HCT116 (cell line): ENCODE measurements at regions not wholly inside any gene's neighbourhood (a gene's known extent, or its start where the extent isn't known, plus 50 kb on each side); places are given as distances from the start of the nearest gene placed in this dataset.

ENCODE experiments used
- ATAC-seq: fragments of 200-7000 bp; cut with Tn5 transposase; 2 replicates; pipeline ENCODE4 v1.9.1; 2020; ENCODE audit warnings: mild to moderate bottlenecking, moderate library complexity
- BruUV-seq: library from RNA; stranded (reverse); fragments of 400-500 nt; replicated peaks from 2 replicates; lab custom pipeline; 2021; lab: Mats Ljungman, UMichigan
- CTCF ChIA-PET: fragments of 300-600 bp; sonication (Branson Sonifier 250); formaldehyde crosslinking; loops from one replicate; lab custom pipeline; 2021; ENCODE audit warnings: antibody characterized with exemption; lab: Charles Lee
- POLR2A ChIA-PET: fragments of 300-600, 350-600 bp; sonication (Branson Sonifier 250); formaldehyde crosslinking; loops from one replicate; lab custom pipeline; 2021; ENCODE audit warnings: antibody characterized with exemption; lab: Charles Lee
- RAD21 ChIA-PET, 2 experiments: fragments of 300-600 bp; sonication (Branson Sonifier 250); formaldehyde crosslinking; loops; one replicate each; lab custom pipeline; 2023; ENCODE audit warnings: low total read pairs in 2 of 2; ENCODE audit not compliant: uncharacterized antibody in 2 of 2, unreplicated experiment in 2 of 2, low non-redundant PET in 1 of 2; lab: Charles Lee
- DNase-seq: peaks from one replicate; pipeline ENCODE4 v3.0.0-alpha.2; 2010; ENCODE audit warnings: low read depth, low spot score
- H2AFZ ChIP-seq: fragments of 200-600 bp; shearing (Covaris generic), sonication (generic); 2 replicates; pipeline ENCODE4 v1.6.1; 2017; ENCODE audit warnings: low read depth, mixed run types, mixed read lengths, antibody characterized with exemption, low read length; ENCODE audit not compliant: poor library complexity, severe bottlenecking
- H3K27ac ChIP-seq: 2 replicates; pipeline ENCODE4 v1.5.1; 2012; ENCODE audit warnings: low read depth, low read length
- H3K27me3 ChIP-seq: fragments of 200-600 bp; sonication (generic); 2 replicates; pipeline ENCODE4 v1.6.1; 2016; ENCODE audit warnings: mixed run types, low read length, mixed read lengths; ENCODE audit not compliant: insufficient read depth
- H3K36me3 ChIP-seq, 2 experiments: fragments of 200-500 bp in 1 of 2; fragments of 200-600 bp in 1 of 2; sonication (Bioruptor generic) in 1 of 2; sonication (generic) in 1 of 2; 2 replicates each; pipeline versions ENCODE4 v1.5.1 to v1.6.1; 2014 to 2016; ENCODE audit warnings: low read length in 2 of 2, inconsistent platforms in 1 of 2, mixed read lengths in 1 of 2, mixed run types in 1 of 2; ENCODE audit not compliant: insufficient read depth in 2 of 2, control insufficient read depth in 1 of 2
- H3K4me1 ChIP-seq, 2 experiments: fragments of 200-600 bp in 1 of 2; sonication (generic) in 1 of 2; 2 replicates each; pipeline versions ENCODE4 v1.5.1 to v1.6.1; 2012 to 2017; ENCODE audit warnings: low read length in 2 of 2, inconsistent platforms in 1 of 2, mild to moderate bottlenecking in 1 of 2, mixed read lengths in 1 of 2, mixed run types in 1 of 2, moderate library complexity in 1 of 2; ENCODE audit not compliant: insufficient read depth in 2 of 2, control insufficient read depth in 1 of 2
- H3K4me2 ChIP-seq: fragments of 200-600 bp; sonication (generic); 2 replicates; pipeline ENCODE4 v1.6.1; 2017; ENCODE audit warnings: mixed run types, low read length, mixed read lengths
- H3K4me3 ChIP-seq, 2 experiments: fragments of 200-600 bp in 1 of 2; sonication (generic) in 1 of 2; replicated peaks in 1 of 2; 2 replicates each; pipeline ENCODE4 v1.5.1; 2011 to 2016; ENCODE audit warnings: low read length in 2 of 2, control low read depth in 1 of 2, low read depth in 1 of 2, mild to moderate bottlenecking in 1 of 2, mixed read lengths in 1 of 2, mixed run types in 1 of 2
- H3K79me2 ChIP-seq: fragments of 200-600 bp; sonication (generic); 2 replicates; pipeline ENCODE4 v1.6.1; 2017; ENCODE audit warnings: mild to moderate bottlenecking, mixed run types, low read length, moderate library complexity, mixed read lengths; ENCODE audit not compliant: insufficient read depth
- H3K9ac ChIP-seq: fragments of 200-600 bp; sonication (generic); 2 replicates; pipeline ENCODE4 v1.6.1; 2016; ENCODE audit warnings: low read length, mixed read lengths
- H3K9me2 ChIP-seq: fragments of 200-600 bp; sonication (generic), shearing (Covaris generic); 2 replicates; pipeline ENCODE4 v1.6.1; 2017; ENCODE audit warnings: mixed run types, mild to moderate bottlenecking, moderate library complexity; ENCODE audit not compliant: insufficient read depth
- H3K9me3 ChIP-seq, 2 experiments: fragments of 200-500 bp in 1 of 2; fragments of 200-600 bp in 1 of 2; sonication (Bioruptor generic) in 1 of 2; sonication (generic) in 1 of 2; 2 replicates each; pipeline ENCODE4 v1.6.1; 2014 to 2017; ENCODE audit warnings: low read length in 2 of 2, mixed read lengths in 2 of 2, inconsistent platforms in 1 of 2, low read depth in 1 of 2, mild to moderate bottlenecking in 1 of 2, mixed run types in 1 of 2, moderate library complexity in 1 of 2; ENCODE audit not compliant: control insufficient read depth in 1 of 2, insufficient read depth in 1 of 2
- H4K20me1 ChIP-seq: fragments of 200-600 bp; sonication (generic), shearing (Covaris generic); 2 replicates; pipeline ENCODE4 v1.6.1; 2017; ENCODE audit warnings: mixed run types, mild to moderate bottlenecking, moderate library complexity; ENCODE audit not compliant: insufficient read depth
- CBX3 ChIP-seq: IDR thresholded peaks from 2 replicates; pipeline ENCODE4 v1.6.1; 2012; ENCODE audit warnings: low read depth
- CEBPB ChIP-seq: IDR thresholded peaks from 2 replicates; pipeline ENCODE4 v1.6.1; 2012; ENCODE audit warnings: low read depth
- EGR1 ChIP-seq: IDR thresholded peaks from 2 replicates; pipeline ENCODE4 v1.6.1; 2012; ENCODE audit warnings: low read depth
- ELF1 ChIP-seq: IDR thresholded peaks from 2 replicates; pipeline ENCODE4 v1.6.1; 2012; ENCODE audit warnings: low read depth, borderline replicate concordance
- JUND ChIP-seq: IDR thresholded peaks from 2 replicates; pipeline ENCODE4 v1.6.1; 2012
- MAX ChIP-seq: IDR thresholded peaks from 2 replicates; pipeline ENCODE4 v1.6.1; 2012
- POLR2A ChIP-seq: IDR thresholded peaks from 2 replicates; pipeline ENCODE4 v1.7.0; 2011; ENCODE audit warnings: borderline replicate concordance; ENCODE audit not compliant: insufficient read depth, insufficient read length; ENCODE audit errors: extremely low read depth
- POLR2AphosphoS5 ChIP-seq: IDR thresholded peaks from 2 replicates; pipeline ENCODE4 v1.6.1; 2011; ENCODE audit warnings: mild to moderate bottlenecking, low read depth, low read length, moderate library complexity
- RAD21 ChIP-seq: IDR thresholded peaks from 2 replicates; pipeline ENCODE4 v1.6.1; 2012; ENCODE audit warnings: low read depth, mild to moderate bottlenecking
- SIN3A ChIP-seq: IDR thresholded peaks from 2 replicates; pipeline ENCODE4 v1.6.1; 2012; ENCODE audit warnings: low read depth
- SP1 ChIP-seq: IDR thresholded peaks from 2 replicates; pipeline ENCODE4 v1.6.1; 2012; ENCODE audit warnings: low read depth
- SRF ChIP-seq: IDR thresholded peaks from 2 replicates; pipeline ENCODE4 v1.6.1; 2012; ENCODE audit warnings: low read depth
- TCF7L2 ChIP-seq: IDR thresholded peaks from 2 replicates; pipeline ENCODE4 v1.7.0; 2011; ENCODE audit warnings: borderline replicate concordance, inconsistent platforms; ENCODE audit not compliant: insufficient read depth, insufficient read length; ENCODE audit errors: extremely low read depth
- ZBTB33 ChIP-seq: IDR thresholded peaks from 2 replicates; pipeline ENCODE4 v1.6.1; 2011; ENCODE audit warnings: mild to moderate bottlenecking, low read length, moderate library complexity; ENCODE audit not compliant: insufficient replicate concordance; ENCODE audit errors: extremely low read depth
- ZFX ChIP-seq: fragments of 450-650 bp; IDR thresholded peaks from 2 replicates; pipeline ENCODE4 v1.6.1; 2017
- ZNF274 ChIP-seq: fragments of 200-500 bp; sonication (Bioruptor generic); IDR thresholded peaks from 2 replicates; pipeline ENCODE4 v1.6.1; 2014; ENCODE audit warnings: mild to moderate bottlenecking, low read depth, low read length, inconsistent platforms
- intact Hi-C: fragments of 100-400 bp; cut with micrococcal nuclease; formaldehyde crosslinking; loops from 2 replicates; pipeline ENCODE4 v1.10.0; 2022
- TF ChIP-seq, protein P1 (sequence below): IDR thresholded peaks from 2 replicates; pipeline ENCODE4 v1.6.1; 2012; ENCODE audit warnings: low read depth
- TF ChIP-seq, protein P2 (sequence below): IDR thresholded peaks from 2 replicates; pipeline ENCODE4 v1.6.1; 2012

DNA sequence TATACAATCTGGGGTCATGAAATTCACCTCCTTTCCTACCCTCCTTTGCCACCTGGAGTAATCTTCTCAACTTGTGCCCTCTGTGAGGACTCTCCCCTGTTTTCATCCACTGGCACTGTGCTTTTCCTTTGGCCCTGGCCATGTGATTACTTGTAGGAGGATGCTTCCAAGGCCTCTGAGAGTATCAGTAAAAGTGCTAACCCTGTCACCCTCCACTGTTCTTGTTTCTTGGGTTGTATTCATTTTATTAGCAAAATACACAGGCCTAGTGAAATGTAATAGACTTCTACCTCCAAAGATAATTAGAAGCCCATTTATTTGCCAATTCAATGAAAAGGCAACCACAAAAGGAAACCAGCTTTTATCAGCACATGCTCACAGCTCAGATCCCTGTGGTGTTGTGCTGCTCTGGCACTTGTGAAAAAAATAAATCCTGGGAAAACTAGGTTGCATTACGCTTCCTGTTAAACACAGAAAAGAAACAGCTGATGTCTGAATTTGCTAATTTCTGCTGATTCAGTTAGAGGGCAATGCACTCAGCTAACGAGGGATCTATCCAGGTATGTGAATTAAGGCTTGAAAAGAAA lies 357.5 kb upstream of the ETAA1 start:
- no peaks in the 10 kb centered on the region for H3K9me2 ChIP-seq
- CTCF ChIA-PET = no interaction called here
- H3K4me2 ChIP-seq = no peak overlapping the region
- no peak for TF ChIP-seq ZFX
- TF ChIP-seq SRF = no peak
- TF ChIP-seq ZBTB33 = no peak
- no peak for TF ChIP-seq MAX
- TF ChIP-seq, protein P1, sequence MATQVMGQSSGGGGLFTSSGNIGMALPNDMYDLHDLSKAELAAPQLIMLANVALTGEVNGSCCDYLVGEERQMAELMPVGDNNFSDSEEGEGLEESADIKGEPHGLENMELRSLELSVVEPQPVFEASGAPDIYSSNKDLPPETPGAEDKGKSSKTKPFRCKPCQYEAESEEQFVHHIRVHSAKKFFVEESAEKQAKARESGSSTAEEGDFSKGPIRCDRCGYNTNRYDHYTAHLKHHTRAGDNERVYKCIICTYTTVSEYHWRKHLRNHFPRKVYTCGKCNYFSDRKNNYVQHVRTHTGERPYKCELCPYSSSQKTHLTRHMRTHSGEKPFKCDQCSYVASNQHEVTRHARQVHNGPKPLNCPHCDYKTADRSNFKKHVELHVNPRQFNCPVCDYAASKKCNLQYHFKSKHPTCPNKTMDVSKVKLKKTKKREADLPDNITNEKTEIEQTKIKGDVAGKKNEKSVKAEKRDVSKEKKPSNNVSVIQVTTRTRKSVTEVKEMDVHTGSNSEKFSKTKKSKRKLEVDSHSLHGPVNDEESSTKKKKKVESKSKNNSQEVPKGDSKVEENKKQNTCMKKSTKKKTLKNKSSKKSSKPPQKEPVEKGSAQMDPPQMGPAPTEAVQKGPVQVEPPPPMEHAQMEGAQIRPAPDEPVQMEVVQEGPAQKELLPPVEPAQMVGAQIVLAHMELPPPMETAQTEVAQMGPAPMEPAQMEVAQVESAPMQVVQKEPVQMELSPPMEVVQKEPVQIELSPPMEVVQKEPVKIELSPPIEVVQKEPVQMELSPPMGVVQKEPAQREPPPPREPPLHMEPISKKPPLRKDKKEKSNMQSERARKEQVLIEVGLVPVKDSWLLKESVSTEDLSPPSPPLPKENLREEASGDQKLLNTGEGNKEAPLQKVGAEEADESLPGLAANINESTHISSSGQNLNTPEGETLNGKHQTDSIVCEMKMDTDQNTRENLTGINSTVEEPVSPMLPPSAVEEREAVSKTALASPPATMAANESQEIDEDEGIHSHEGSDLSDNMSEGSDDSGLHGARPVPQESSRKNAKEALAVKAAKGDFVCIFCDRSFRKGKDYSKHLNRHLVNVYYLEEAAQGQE = no peak
- no peak for TF ChIP-seq SIN3A
- TF ChIP-seq EGR1 = no peak
- TF ChIP-seq CBX3 = no peak
- TF ChIP-seq POLR2A = no peak
- TF ChIP-seq ZNF274 = no peak
- no peak for TF ChIP-seq POLR2AphosphoS5
- no peak for TF ChIP-seq ELF1
- no peak for TF ChIP-seq RAD21
- no peak for TF ChIP-seq CEBPB
- no peak for TF ChIP-seq JUND
- TF ChIP-seq, protein P2, sequence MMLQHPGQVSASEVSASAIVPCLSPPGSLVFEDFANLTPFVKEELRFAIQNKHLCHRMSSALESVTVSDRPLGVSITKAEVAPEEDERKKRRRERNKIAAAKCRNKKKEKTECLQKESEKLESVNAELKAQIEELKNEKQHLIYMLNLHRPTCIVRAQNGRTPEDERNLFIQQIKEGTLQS = no peak
- no peak for TF ChIP-seq TCF7L2
- TF ChIP-seq SP1 = no peak
- TF ChIP-seq, all 23 proteins: peak for 0
- H3K27me3 ChIP-seq = no peaks in the 10 kb centered on the region
- no peaks in the 10 kb centered on the region for H3K36me3 ChIP-seq
- H3K9me3 ChIP-seq = no peaks in the 10 kb centered on the region
- H4K20me1 ChIP-seq = no peaks in the 10 kb centered on the region
- ATAC-seq = no peak
- H3K79me2 ChIP-seq = no peaks in the 10 kb centered on the region
- no peak overlapping the region for H3K27ac ChIP-seq
- no peak overlapping the region for H3K4me3 ChIP-seq
- RAD21 ChIA-PET = no interaction called here
- intact Hi-C loops = no loop called here
- no peak overlapping the region for H3K9ac ChIP-seq
- POLR2A ChIA-PET = no interaction called here
- DNase-seq = no peak
- no peaks in the 10 kb centered on the region for H3K4me1 ChIP-seq
- no TSS peak for BruUV-seq
- H2AFZ ChIP-seq = no peak overlapping the region
